Mesendoderm (in vitro differentiated cells): ENCODE measurements at regions not wholly inside any gene's neighbourhood (a gene's known extent, or its start where the extent isn't known, plus 50 kb on each side); places are given as distances from the start of the nearest gene placed in this dataset.

Source experiments
- DNase-seq: peaks from one replicate; pipeline ENCODE4 v3.0.0; 2013
- H2AK5ac ChIP-seq: 2 replicates; pipeline ENCODE4 v1.6.1; 2013; ENCODE audit warnings: low read length, inconsistent platforms
- H2BK120ac ChIP-seq: 2 replicates; pipeline ENCODE4 v1.6.1; 2013; ENCODE audit warnings: low read depth, mild to moderate bottlenecking, low read length, moderate library complexity, mixed read lengths
- H2BK15ac ChIP-seq: replicated peaks from 2 replicates; pipeline ENCODE4 v1.6.1; 2013; ENCODE audit warnings: low read depth, mild to moderate bottlenecking, moderate library complexity
- H2BK5ac ChIP-seq: 2 replicates; pipeline ENCODE4 v1.6.1; 2013; ENCODE audit warnings: low read length, inconsistent platforms
- H3K18ac ChIP-seq: 2 replicates; pipeline ENCODE4 v1.6.1; 2013; ENCODE audit warnings: mild to moderate bottlenecking, low read length, mixed read lengths
- H3K23ac ChIP-seq: one replicate; pipeline ENCODE4 v1.6.1; 2013; ENCODE audit warnings: low read length
- H3K27ac ChIP-seq: 2 replicates; pipeline ENCODE4 v1.5.1; 2013; ENCODE audit warnings: low read depth, mild to moderate bottlenecking, inconsistent platforms, low read length, moderate library complexity
- H3K27me3 ChIP-seq: 2 replicates; pipeline ENCODE4 v1.6.1; 2013; ENCODE audit warnings: low read length, control low read depth, mild to moderate bottlenecking, inconsistent platforms; ENCODE audit not compliant: insufficient read depth, poor library complexity
- H3K36me3 ChIP-seq: 2 replicates; pipeline ENCODE4 v1.6.1; 2013; ENCODE audit warnings: low read length, inconsistent platforms; ENCODE audit not compliant: control insufficient read depth, insufficient read depth
- H3K4ac ChIP-seq: one replicate; pipeline ENCODE4 v1.6.1; 2013; ENCODE audit warnings: low read depth, mild to moderate bottlenecking, low read length, moderate library complexity
- H3K4me1 ChIP-seq: 2 replicates; pipeline ENCODE4 v1.6.1; 2013; ENCODE audit warnings: low read depth, low read length, inconsistent platforms; ENCODE audit not compliant: control insufficient read depth
- H3K4me2 ChIP-seq: 2 replicates; pipeline ENCODE4 v1.6.1; 2013; ENCODE audit warnings: low read length
- H3K4me3 ChIP-seq: 2 replicates; pipeline ENCODE4 v1.5.1; 2013; ENCODE audit warnings: mild to moderate bottlenecking, low read length
- H3K56ac ChIP-seq: one replicate; pipeline ENCODE4 v1.6.1; 2013; ENCODE audit warnings: low read length
- H3K79me1 ChIP-seq: 2 replicates; pipeline ENCODE4 v1.6.1; 2013; ENCODE audit warnings: low read length, inconsistent platforms
- H3K79me2 ChIP-seq: 2 replicates; pipeline ENCODE4 v1.6.1; 2013; ENCODE audit warnings: mild to moderate bottlenecking, low read length; ENCODE audit not compliant: control insufficient read depth, insufficient read depth
- H3K9ac ChIP-seq: 2 replicates; pipeline ENCODE4 v1.6.1; 2013; ENCODE audit warnings: low read length, inconsistent platforms
- H4K5ac ChIP-seq: one replicate; pipeline ENCODE4 v1.6.1; 2013; ENCODE audit warnings: low read length
- H4K8ac ChIP-seq: one replicate; pipeline ENCODE4 v1.6.1; 2013; ENCODE audit warnings: low read depth, mild to moderate bottlenecking, control low read depth, low read length, moderate library complexity
- WGBS: extraction: QIAGEN DNeasy Blood & Tissue Kit; methylation state at CpG from one replicate; pipeline ENCODE4 v1.1.7; 2013; ENCODE audit warnings: low lambda C conversion rate, missing lambda C conversion rate; ENCODE audit not compliant: insufficient coverage; ENCODE audit errors: extremely low coverage; 5-methylcytosine and 5-hydroxymethylcytosine counted together

DNA sequence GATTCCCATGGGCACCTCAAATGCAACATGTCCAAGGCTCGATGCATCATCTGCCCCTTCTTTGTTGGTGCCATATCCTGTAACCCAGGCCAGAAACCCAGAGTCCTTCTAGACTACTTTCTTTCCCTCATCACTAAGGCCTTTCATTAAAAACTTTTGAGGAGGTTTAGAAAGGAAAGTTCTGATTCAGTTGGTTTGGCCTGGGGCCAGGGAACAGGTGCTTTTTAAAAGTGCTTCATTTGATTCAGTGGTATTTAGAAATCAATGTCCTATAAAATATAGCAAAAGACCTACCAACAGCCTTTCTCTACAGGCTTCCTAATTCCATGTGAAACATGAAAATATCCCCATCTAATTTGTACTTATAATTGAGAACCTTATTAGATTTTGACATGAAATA is 341.9 kb upstream of the RORA start:
- Histone ChIP-seq H3K23ac (no peak overlapping the region), H4K5ac (no peak overlapping the region), H3K79me2 (no peaks in the 10 kb centered on the region), H3K27ac (no peak overlapping the region), H2AK5ac (no peak overlapping the region), H3K4me1 (no peaks in the 10 kb centered on the region), H3K79me1 (no peaks in the 10 kb centered on the region), H3K27me3 (no peaks in the 10 kb centered on the region), H3K9ac (no peak overlapping the region), H3K4ac (no peak overlapping the region), H3K18ac (no peak overlapping the region), H3K4me2 (no peak overlapping the region), H2BK5ac (no peak overlapping the region), H3K4me3 (no peak overlapping the region), H4K8ac (no peak overlapping the region), H3K36me3 (no peaks in the 10 kb centered on the region), H3K56ac (no peak overlapping the region), H2BK120ac (no peak overlapping the region), H2BK15ac (no peak overlapping the region)
- WGBS, result no CpG with 5 or more reads among the region's 1 CpG
- no peak for DNase-seq

DNA sequence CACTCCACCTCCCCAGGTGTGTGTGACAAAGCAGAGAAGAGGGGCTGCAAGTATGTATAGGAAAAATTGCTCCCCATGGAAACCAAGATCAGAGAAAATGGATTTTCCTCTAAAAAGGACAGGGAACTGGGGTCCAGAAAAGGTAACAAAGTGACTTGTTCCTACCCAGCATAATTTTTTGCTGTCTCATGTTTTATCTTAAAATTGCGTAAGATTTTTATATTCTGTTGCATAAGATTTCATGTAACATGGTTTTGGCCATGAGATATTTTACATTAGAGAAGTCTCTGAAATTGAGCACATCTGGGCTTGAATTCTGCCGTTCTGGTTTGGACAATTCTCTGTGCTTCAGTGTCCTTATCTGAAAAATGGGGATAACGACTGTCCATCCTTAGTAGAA is 335.7 kb upstream of the RORA start:
- DNase-seq, result no peak
- no peak overlapping the region for H3K4ac ChIP-seq
- H3K79me1 ChIP-seq, result no peaks in the 10 kb centered on the region
- H3K18ac ChIP-seq, result no peak overlapping the region
- H3K4me1 ChIP-seq, result no peaks in the 10 kb centered on the region
- H3K9ac ChIP-seq, result no peak overlapping the region
- H3K79me2 ChIP-seq, result no peaks in the 10 kb centered on the region
- no peak overlapping the region for H4K8ac ChIP-seq
- no peak overlapping the region for H2BK15ac ChIP-seq
- no peak overlapping the region for H2BK120ac ChIP-seq
- no peak overlapping the region for H3K56ac ChIP-seq
- H3K23ac ChIP-seq, result no peak overlapping the region
- no peak overlapping the region for H2AK5ac ChIP-seq
- H3K27me3 ChIP-seq, result no peaks in the 10 kb centered on the region
- no CpG with 5 or more reads among the region's 3 CpGs for WGBS
- no peak overlapping the region for H3K4me3 ChIP-seq
- no peak overlapping the region for H4K5ac ChIP-seq
- H3K36me3 ChIP-seq, result no peaks in the 10 kb centered on the region
- H2BK5ac ChIP-seq, result no peak overlapping the region
- no peak overlapping the region for H3K4me2 ChIP-seq
- no peak overlapping the region for H3K27ac ChIP-seq

DNA sequence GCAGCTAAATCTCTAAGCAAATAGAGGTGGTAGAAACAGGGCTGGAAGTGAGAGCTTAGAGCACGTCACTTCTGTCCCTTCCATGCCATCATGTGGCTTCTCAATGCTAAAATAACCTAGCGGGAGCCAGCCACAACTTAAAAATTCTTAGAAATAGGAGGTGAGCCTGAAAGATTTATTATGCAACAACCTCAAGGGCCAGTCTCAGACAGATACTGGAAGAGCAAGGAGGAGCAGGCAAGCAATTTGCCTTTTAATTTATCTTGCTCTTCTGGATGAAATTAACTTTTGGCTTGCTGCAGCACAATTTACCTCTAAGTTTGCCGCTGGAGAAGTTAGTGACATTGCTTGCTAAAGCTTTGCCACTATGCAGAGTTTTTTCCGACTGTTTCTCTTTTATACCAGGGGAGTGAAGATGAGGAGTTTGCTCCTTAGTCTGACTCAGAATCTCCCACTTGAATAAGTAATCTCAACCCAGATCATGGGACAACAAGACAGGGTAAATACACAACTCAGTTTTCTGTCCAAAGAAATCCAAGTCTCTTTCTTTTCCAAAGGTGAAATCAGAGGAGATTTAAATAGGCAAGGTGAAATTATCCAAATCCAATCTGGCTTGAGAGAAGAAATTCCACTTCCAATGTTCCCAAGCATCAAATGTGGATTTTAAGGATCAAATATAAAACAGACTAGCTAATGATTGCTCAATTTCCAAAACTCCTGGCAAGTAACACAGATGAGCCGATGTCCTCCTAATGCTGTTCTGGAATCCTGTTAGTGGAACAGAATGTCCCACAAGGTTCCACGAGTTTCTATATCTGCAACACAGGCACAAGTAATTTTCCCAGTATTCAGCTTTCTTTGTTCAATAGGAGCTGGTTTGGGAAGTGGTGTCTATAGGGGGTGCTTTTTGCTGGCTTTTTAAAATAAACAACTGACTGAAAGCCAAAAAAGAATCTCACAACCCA is 329.4 kb upstream of the RORA start:
- no peak overlapping the region for H2BK15ac ChIP-seq
- no peak overlapping the region for H4K8ac ChIP-seq
- no peak overlapping the region for H2BK5ac ChIP-seq
- no peak overlapping the region for H3K9ac ChIP-seq
- H3K4me2 ChIP-seq, result no peak overlapping the region
- H3K4ac ChIP-seq, result no peak overlapping the region
- no peak overlapping the region for H3K27ac ChIP-seq
- no peaks in the 10 kb centered on the region for H3K4me1 ChIP-seq
- H3K4me3 ChIP-seq, result no peak overlapping the region
- no peak for DNase-seq
- H3K56ac ChIP-seq, result no peak overlapping the region
- H2BK120ac ChIP-seq, result no peak overlapping the region
- no peak overlapping the region for H3K23ac ChIP-seq
- no peaks in the 10 kb centered on the region for H3K36me3 ChIP-seq
- WGBS, result no CpG with 5 or more reads among the region's 6 CpGs
- no peak overlapping the region for H4K5ac ChIP-seq
- no peaks in the 10 kb centered on the region for H3K27me3 ChIP-seq
- H3K18ac ChIP-seq, result no peak overlapping the region
- no peak overlapping the region for H2AK5ac ChIP-seq
- no peaks in the 10 kb centered on the region for H3K79me2 ChIP-seq
- H3K79me1 ChIP-seq, result no peaks in the 10 kb centered on the region

DNA sequence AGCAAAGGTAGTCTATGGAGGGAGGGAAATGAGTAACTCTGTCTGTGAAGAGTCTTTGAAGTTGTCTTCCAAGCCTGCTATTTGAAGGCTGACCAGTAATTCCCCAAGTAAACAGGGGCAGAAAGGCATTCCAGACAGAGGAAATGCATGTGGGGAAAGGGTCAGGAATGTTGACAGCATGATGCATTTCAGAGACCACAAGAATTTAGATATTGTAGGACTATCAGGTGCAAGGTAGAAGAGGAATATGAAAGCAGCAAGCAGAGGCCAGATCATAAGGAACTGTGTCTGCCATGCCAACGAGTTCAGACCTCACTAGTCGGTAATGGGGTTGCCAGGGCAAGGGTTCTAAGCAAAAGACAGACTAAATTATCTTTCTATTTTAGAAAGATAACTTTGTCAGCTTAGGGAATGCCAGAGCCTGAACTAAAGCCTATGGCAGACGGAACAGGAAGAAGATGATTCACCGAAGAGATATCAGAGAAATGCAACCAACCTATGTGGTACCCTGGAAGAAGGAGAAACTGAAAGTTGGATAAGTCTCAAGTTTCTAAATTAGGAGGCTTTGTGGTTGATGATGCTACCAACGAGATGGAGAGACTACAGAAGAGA is 327.0 kb upstream of the RORA start:
- Histone ChIP-seq H3K4me2 (no peak overlapping the region), H2BK5ac (no peak overlapping the region), H4K5ac (no peak overlapping the region), H3K36me3 (no peaks in the 10 kb centered on the region), H3K79me2 (no peaks in the 10 kb centered on the region), H3K4me1 (no peaks in the 10 kb centered on the region), H3K4ac (no peak overlapping the region), H3K23ac (no peak overlapping the region), H2AK5ac (no peak overlapping the region), H3K56ac (no peak overlapping the region), H3K18ac (no peak overlapping the region), H3K4me3 (no peak overlapping the region), H3K27me3 (no peaks in the 10 kb centered on the region), H2BK15ac (no peak overlapping the region), H2BK120ac (no peak overlapping the region), H4K8ac (no peak overlapping the region), H3K79me1 (no peaks in the 10 kb centered on the region), H3K27ac (no peak overlapping the region), H3K9ac (no peak overlapping the region)
- DNase-seq, result peak; percentile 64
- WGBS, result no CpG with 5 or more reads among the region's 5 CpGs

DNA sequence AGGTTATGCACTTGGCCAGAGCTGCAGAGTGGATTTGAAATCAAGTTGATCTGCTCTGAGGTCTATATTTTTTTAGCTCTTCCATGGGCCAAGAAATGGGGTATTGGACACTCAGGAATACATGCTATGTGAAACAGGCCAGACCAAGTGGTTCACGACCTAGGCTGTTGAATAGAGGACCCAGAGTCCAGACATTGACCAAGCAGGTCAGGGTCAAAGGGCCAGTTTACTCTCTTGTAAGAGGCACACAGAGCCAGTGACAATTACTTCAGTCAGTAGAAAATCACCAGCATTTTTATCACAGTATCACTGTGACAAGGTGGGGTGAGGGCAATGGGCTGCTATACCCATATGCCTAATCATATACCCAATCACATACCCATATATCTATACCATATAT is 320.6 kb upstream of the RORA start:
- Histone ChIP-seq H3K4me1 (no peaks in the 10 kb centered on the region), H2BK15ac (no peak overlapping the region), H3K79me2 (no peaks in the 10 kb centered on the region), H3K9ac (no peak overlapping the region), H3K18ac (no peak overlapping the region), H2BK5ac (no peak overlapping the region), H3K4me2 (no peak overlapping the region), H3K27me3 (no peaks in the 10 kb centered on the region), H3K4me3 (no peak overlapping the region), H3K36me3 (no peaks in the 10 kb centered on the region), H2AK5ac (no peak overlapping the region), H3K56ac (no peak overlapping the region), H4K5ac (no peak overlapping the region), H3K4ac (no peak overlapping the region), H3K79me1 (no peaks in the 10 kb centered on the region), H3K27ac (no peak overlapping the region), H4K8ac (no peak overlapping the region), H2BK120ac (no peak overlapping the region), H3K23ac (no peak overlapping the region)
- no CpG with 5 or more reads among the region's 1 CpG for WGBS
- DNase-seq, result no peak
